ENCODE measurements at regions not wholly inside any gene's neighbourhood (a gene's known extent, or its start where the extent isn't known, plus 50 kb on each side); places are given as distances from the start of the nearest gene placed in this dataset.

DNA sequence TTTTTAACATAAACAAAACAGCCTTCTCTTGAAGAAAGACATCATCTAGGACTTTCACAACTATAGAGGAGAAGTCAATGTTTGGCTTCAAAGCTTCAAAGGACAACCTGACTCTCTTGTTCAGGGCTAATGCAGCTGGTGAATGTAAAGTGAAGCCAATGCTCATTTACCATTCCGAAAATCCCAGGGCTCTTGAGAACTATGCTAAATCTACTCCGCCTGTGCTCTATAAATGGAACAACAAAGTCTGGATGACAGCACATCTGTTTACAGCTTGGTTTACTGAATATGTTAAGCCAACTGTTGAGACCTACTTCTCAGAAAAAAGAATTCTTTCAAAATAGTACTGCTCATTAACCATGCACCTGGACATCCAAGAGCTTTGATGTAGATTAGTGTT, 259.8 kb upstream of the NR5A2 start:
- no peak overlapping the region for H3K4me3 ChIP-seq (ENCODE audit: low read depth, low read length)
- TF ChIP-seq, protein P1, sequence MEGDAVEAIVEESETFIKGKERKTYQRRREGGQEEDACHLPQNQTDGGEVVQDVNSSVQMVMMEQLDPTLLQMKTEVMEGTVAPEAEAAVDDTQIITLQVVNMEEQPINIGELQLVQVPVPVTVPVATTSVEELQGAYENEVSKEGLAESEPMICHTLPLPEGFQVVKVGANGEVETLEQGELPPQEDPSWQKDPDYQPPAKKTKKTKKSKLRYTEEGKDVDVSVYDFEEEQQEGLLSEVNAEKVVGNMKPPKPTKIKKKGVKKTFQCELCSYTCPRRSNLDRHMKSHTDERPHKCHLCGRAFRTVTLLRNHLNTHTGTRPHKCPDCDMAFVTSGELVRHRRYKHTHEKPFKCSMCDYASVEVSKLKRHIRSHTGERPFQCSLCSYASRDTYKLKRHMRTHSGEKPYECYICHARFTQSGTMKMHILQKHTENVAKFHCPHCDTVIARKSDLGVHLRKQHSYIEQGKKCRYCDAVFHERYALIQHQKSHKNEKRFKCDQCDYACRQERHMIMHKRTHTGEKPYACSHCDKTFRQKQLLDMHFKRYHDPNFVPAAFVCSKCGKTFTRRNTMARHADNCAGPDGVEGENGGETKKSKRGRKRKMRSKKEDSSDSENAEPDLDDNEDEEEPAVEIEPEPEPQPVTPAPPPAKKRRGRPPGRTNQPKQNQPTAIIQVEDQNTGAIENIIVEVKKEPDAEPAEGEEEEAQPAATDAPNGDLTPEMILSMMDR (IDR thresholded peaks at IDR 0.05; ENCODE audit: insufficient read depth, low read depth, low read length, missing control alignments) = no peak
- no peak for DNase-seq (ENCODE audit: low read depth)

DNA sequence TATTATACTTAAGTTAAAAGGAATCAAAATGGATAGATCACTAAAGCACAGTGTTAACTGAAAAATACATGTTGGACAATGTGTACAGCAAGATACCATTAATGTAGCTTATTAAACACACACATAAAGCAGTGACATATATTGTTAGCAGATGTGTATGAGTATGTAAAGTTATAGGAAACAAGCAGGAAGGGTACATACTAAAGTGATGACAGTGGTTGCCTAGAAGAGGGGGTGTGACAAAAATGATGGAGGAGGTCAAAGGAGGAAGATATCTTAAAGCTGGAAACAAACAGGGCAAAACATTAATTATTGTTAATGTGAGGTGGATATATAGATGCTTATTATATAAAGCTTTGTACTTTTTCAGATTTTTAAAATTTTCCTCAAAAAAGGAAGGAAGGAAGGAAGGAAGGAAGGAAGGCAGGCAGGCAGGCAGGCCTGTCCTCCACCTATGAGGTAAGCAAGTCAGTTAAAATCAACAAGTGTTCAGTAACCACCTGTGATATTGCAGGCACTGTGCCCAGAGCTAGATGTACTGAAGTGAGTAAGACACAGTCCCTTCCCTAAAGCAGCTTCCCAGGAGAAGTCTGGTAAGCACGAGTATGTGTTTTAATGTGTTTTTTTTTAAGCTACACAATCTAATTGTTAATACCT, 252.9 kb upstream of the NR5A2 start:
- no peak for DNase-seq (ENCODE audit: low read depth)
- H3K4me3 ChIP-seq (ENCODE audit: low read depth, low read length) = no peak overlapping the region
- TF ChIP-seq, protein P1 (IDR thresholded peaks at IDR 0.05; ENCODE audit: insufficient read depth, low read depth, low read length, missing control alignments) = no peak

DNA sequence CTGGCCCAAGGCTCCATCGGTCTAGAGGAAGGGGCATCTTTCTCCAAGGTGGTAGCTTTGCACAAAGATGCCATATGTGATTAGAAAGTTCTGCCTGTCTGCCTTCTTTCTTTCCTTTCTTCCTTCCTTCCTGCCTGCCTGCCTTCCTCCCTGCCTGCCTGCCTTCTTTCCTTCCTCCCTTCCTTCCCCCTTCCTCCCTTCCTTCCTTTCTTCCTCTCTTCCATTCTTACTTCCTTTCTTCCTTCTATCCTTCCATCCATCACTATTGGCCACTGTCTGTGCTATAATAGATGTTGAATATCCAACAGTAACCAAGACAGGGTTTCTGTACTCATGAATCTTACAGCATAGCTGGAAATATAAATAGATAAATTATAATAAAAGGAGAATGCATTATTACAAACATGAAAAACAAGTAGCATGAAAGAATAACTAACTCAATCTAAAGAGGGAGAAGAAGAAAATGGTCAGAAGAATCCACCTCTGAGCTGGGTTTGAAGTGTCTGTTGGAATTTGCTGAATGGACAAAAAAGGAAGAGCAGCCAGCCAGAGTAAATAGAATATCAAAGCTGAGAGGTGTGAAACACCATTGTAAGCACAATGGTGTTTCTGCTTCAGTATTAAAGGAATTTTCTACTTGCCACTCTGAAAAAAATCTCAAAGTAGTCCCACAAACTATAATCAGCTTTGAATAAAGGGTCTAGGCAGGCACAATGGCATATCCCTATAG, 250.6 kb upstream of the NR5A2 start:
- DNase-seq (ENCODE audit: low read depth) = no peak
- TF ChIP-seq, protein P1 (IDR thresholded peaks at IDR 0.05; ENCODE audit: insufficient read depth, low read depth, low read length, missing control alignments) = no peak

DNA sequence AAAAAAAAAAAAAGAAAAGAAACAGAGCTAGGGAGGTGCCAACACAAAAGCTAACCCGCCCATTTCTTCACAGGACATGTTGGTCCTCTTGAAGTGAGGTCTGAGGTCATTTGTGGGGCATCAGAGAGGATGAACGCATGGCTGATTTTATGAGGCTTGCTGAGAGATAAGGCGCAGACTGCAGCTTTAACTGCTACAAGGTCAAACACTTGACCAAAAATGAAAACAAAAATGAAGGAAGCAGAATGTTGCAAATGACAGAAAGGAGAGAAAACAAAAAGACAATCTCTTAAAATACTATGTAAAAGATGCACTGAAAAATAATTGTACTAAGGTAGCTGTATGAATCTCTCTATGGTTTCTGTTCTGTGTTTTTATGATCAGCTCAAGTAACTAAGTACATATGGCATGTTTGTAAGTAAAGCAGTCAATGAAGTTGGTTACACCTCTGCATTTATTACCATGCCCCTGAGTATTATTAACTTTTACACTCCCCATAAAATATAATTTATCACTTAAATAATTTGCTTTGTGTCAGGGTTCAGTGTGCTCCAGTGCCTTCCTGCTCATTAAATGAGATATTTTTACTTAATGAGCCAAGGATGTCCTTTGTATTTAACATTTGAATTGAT, 249.1 kb upstream of the NR5A2 start:
- DNase-seq (ENCODE audit: low read depth) = peak; percentile 1
- TF ChIP-seq, protein P1 (IDR thresholded peaks at IDR 0.05; ENCODE audit: insufficient read depth, low read depth, low read length, missing control alignments) = no peak

More for the DNA sequence above, 250.6 kb upstream of the NR5A2 start:
- H3K4me3 ChIP-seq (ENCODE audit: low read depth, low read length) = no peak overlapping the region

DNA sequence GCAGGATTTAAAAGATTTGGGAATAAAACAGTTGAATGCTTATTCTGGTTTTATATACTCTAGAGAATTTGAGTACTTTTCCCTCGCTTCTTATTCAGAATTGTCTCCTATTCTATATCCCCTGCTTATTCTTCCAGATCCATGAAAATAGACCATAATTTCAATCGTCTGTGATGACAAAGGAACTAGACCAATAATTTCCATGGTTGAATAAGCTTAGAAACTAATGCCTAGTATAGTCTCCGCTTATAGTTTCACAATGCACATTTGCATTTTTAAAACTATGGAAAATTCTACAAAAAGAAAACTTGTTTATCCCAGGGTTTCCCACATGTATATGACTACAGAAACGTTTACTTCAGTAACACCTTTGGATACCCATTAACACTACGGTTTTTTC, 247.4 kb upstream of the NR5A2 start:
- H3K4me3 ChIP-seq (ENCODE audit: low read depth, low read length) = no peak overlapping the region
- TF ChIP-seq, protein P1 (IDR thresholded peaks at IDR 0.05; ENCODE audit: insufficient read depth, low read depth, low read length, missing control alignments) = no peak
- DNase-seq (ENCODE audit: low read depth) = no peak

More for the DNA sequence above, 249.1 kb upstream of the NR5A2 start:
- H3K4me3 ChIP-seq (ENCODE audit: low read depth, low read length) = no peak overlapping the region

DNA sequence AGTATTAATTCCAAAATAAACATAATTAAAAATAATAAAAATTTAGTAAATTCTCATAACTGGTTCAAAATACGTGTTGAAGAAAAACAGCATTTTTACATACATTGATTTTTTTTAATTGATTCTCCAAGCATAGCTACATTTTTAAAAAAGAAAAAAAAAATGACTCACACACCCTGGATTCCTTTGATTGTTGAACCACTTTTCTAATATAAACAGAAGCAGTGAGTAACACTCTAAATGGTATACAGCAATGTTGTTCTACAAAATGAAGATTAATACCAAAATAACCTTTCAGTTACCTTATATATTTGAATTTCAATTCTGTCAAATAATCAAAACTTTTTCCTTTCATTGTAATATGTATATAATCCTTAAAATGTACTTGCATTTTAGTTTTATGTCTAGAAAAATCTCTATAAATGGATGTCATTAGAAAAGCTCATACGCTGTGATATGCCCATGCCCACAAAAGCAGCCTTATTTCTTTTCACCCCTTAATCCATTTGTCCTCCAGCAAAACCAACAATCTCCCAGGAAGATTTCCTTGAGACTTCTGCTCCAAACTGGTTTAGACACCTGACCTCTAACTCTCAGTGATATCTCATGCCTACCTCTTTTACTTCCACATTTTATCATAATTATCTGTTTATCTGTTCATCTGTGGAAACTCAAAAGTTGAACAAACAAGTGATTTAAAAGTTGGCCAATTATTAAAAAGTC, 246.4 kb upstream of the NR5A2 start:
- no peak for DNase-seq (ENCODE audit: low read depth)
- H3K4me3 ChIP-seq (ENCODE audit: low read depth, low read length) = no peak overlapping the region
- TF ChIP-seq, protein P1 (IDR thresholded peaks at IDR 0.05; ENCODE audit: insufficient read depth, low read depth, low read length, missing control alignments) = no peak

All from GM12865 (cell line).